GM19351 (cell line): ENCODE measurements at regions not wholly inside any gene's neighbourhood (a gene's known extent, or its start where the extent isn't known, plus 50 kb on each side); places are given as distances from the start of the nearest gene placed in this dataset.

ENCODE experiments used
- ATAC-seq: cut with Tn5 transposase; IDR thresholded peaks from one replicate; pipeline ENCODE4 v1.9.1; 2021; ENCODE audit warnings: mild to moderate bottlenecking, moderate library complexity; ENCODE audit not compliant: unreplicated experiment

DNA sequence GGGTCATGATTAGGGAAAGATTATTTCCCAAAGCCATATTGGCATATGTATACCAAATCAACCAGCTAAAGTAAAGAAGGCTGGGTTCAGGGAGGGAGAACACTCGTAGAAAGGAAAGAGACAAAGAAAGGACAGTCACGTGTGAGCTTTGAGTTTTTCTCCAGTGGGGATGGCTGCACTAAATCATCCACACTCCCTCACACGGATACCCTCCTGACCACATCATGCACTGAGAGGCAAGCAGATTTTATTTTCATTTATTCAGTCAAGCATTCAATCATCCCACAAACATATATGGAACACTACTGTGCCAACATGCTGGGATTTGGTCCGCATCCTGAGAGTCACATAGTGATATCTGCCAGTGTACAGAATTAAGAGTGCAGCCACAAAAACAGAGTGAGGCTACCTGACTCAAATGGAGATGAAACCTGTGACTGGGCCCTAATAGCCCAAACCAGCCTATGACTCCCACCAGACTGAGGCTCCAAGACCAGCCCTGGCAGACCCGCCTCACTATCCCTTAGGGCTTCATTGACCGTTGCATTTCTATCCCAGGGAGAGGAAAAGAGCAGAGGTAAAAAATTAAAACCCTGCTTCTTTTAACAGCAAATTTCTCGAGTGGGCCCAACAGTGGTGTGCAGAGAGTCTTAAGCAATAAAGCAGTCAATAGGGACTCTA lies 155.9 kb downstream of the BARHL2 start:
- ATAC-seq = no peak

DNA sequence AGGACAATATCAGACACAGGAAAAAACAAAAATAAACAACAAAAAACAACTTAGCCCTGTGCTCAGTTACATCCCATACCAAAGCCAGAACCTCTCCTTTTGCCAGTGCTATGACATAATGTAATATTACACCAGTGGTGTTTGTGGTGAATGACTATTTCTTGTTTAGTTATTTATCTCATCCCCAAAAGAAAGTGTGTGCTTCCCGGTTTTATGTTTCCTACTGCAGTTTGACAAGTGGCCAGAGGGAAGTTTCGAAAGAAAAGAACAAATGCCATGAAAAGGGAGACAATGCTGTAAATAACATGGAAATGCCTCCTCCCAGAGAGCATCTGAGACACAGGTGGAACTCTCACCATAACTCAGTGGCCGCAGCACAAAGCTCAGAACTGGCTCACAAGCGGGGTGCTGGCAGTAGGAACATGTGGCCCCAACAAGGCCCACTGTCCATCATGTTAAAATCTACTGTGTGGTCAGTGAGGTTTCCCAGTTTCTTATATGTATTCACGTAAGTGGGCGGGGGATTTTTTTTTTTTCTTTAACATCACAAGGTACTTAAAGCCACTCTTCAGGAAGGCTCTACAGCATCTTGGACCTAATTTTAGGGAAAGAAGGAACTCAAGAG lies 158.2 kb downstream of the BARHL2 start:
- ATAC-seq = no peak

DNA sequence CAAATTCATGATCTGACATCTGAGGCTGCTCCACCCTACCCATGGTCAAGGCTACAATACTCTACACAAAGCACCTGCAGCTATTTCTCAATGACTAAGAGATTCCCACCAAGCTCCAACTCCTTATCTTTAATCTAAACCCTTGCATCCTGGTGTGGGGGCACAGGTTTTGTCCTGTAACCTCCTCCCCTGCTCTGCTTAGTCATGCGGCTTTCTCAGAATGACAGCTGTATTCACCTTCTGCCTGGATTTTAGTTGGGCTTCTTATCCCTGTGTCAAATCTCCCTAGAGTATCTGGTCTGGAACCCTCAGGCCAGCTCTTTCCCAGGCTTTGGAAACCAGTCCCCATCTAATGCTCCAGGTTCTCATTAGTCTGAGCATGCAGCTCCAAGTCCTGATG lies 159.0 kb downstream of the BARHL2 start:
- ATAC-seq = no peak

DNA sequence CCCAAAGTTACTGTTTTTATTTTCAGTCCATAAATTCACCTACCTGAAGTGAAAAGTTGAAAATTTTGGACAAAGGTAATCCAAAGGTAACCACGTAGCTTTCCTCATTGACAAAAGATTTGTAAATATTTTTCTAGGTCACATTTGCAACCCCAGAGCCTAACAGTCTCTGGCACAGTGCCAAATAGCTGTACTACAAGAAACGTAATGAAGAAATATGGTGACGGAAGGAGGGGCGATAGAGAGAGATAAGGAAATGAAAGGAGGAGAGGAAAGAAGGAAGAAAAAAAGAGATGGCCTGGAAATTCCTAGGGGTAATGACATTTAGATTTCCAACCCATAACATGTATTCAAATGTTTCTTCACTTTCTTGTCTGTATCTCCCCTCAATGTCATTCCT lies 159.4 kb downstream of the BARHL2 start:
- ATAC-seq = no peak

DNA sequence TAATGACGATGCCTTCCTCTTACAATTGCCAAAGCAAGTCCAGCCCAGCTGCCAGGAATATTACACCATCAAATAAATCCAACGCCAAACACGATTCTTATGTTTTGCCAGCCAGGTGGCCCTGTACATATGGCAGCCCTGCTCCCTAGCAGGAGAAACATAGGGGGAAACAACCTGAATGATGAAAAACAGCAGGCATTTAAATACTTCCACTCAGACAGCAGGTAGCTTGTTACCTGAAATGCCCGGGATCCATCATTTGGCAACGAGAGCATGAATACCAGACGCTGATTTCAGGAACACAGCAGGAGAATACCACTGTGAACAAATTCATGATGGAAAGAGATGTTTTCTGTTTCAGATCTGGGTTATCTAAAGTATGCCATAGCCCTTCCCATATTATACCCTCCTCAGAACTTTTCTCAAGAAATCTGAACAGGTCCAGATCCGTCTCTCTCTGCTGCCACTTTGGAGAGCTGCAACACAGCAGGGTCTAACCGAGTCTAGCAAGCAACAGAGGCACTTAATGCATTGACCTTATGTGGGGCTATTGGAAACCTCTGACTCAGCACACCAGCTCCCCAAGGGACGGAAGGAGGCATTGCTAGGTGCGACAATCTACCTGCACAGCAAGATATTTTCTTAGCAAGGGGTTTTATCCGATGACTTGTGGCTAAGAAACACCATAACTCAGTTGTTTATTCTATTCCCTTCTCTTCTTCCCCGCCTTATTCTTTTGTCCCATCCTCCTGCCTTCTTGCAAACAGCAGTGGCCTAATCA lies 166.3 kb downstream of the BARHL2 start:
- no peak for ATAC-seq

DNA sequence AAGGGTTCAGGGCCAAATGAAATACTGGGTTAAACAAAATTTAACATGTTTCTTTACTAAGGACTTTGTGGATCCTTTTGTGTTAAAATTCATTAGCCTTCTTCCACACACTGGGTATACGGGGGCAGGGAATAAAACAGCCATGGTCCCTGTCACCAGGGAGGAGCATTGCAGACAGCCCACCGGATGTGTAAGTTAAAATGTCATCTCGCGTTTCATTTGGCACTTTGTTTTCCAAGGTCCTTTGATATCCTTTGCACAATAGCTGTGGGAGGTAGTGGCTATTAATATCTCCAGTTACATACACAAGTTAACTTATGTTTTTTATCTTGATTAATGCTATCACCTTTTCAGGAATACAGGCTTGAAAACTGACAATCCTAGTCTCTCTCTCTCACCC lies 172.7 kb downstream of the BARHL2 start:
- ATAC-seq = no peak

DNA sequence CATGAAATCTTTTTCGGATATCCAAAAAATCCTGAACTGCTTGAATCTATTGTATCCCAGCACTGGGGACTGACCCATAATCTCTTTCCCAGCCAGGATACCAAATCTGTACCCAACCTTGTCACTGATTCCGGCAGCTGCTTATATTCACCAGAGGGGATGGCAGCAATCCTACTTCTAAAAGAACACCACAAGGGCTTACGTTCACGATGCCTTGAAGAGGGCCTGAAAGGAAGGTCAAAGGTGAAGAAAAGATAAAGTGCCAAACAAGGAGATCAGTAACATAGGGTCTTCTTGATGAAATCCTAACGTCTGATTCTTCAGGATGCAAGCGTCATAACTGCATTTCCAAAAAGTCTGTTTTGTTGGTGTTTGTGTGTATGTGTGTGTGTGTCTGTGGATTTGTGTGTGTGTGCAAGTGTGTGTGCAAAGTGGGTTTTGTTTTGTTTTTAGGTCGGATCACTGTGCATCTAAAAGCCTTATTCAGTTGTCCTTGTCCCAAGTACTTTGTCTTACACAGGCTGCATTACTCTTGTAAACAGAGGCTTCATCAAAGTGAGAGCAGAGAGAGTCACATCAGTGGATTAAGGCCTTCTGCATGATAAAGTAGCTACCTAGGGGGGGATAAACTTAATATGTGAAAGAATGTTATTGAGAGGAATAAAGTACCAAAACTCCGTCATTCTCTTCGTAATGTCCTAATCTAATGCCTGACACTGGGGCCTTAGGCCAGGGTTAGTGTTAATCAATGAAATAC lies 179.3 kb downstream of the BARHL2 start:
- ATAC-seq = no peak

DNA sequence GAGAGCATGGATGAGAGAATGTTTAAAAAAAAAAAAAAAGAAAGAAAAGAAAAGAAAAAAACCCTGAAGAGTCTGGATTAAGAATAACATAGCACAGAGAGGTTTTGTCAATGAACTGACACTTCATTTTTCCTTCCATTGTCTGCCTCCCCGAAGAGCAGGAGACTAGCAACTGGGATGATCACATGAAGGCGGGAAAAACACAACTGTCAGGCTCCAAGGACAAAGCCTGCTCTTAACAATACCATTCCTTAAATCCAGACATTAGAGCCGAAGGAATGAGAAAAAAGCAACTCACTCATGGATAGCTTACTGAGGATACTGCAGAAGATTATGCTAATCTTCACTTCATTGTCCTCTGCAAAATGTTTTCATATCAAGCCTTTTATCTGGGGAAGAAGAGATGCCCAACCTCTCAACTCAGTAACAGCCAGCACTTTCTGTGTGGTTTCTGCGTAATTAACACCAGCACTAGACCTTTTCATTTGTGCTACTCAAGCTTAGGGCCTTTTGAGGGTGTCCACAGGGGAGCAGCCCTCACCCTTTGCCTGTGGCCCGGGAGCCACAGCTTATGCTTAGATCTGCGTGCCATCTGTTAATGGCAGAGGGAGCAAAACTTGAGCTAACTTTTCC lies 182.3 kb downstream of the BARHL2 start:
- ATAC-seq = no peak

DNA sequence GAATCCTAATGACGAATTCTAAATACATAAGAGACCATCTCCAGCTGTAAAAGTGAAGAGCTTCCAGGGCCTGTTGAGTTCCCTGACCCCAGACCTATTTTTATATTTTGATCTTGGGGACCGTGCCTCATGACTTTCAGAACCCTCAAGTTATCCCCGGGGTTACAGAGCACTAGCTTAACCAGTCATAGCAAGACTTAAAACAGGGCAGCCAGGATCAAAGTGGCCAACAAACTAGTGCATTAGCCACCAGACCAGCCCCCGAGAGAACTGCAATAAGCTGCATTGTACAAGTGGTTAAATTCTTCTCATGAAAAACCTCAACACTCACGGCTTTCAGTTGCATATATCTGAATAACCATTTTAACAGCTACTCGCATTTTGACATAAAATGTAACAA lies 183.0 kb downstream of the BARHL2 start:
- peak; percentile 64 for ATAC-seq

DNA sequence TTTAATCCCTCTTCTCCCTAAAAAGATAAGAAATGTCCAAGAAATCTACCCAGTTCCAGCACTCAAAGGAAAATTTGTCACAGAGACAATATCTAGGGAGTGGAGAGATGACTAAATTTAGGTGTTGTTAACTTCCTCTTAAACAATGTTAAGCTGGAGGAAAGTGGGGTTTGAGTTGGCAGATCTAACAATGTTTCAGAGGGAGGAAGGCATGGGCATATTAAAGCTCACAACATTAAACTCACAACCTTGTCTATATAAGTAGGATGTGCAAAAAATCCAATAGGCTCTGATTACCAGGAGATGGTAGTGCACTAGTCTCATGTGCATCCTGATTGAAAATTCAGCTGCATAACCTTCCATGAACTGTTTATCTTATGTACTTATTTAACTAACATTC lies 190.1 kb downstream of the BARHL2 start:
- ATAC-seq = no peak

DNA sequence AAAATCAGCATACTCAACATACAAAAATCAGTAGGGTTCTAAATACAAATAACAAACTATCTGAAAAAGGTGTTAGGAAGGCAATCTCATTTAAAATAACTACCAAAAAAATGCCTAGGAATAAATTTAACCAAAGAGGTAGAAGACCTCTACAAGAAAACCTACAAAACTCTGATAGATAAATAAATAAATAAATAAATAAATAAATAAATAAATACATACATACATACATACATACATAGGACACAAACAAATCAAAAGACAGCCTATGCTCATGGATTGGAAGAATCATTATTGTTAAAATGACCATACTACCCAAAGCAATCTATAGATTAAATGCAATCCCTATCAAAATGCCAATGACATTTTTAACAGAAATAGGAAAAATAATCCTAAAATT lies 194.7 kb downstream of the BARHL2 start:
- no peak for ATAC-seq

DNA sequence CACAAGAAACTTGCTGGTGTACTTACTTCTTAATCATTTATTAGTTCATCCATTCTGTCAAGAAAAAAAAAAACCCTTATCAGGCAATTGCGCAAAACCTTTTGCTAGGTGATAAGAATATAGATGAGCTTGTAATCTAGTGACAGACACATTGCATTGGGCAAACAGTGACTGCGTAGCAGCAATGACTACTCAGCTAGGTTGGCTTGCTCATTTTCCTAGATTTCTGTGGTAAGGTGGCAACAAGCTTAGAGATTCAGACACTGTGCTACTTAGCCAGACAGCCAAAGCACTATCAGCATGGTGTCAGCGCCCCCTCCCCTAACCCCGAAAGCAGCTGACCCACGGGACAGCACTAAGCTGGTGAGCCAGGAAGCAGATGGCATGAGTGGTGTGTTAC lies 203.1 kb downstream of the BARHL2 start:
- no peak for ATAC-seq

DNA sequence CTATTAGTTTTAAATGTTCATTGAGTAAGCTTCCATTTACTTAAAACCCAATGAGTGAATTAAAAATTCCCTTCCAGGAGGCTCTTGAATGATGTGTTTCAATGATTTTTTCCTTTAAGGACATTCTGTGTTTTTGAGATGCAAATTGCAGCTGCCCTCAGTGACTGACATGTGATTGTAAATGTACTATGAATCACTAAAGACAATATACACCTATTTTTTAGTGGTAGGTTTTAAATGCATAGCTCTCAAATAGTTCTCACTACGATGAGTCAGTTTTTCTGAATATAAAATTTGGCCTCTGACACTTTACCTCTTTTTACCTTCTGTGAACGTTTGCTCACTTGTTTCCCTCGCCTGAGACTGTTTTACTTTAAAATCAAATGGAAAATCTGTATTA lies 204.7 kb downstream of the BARHL2 start:
- no peak for ATAC-seq

DNA sequence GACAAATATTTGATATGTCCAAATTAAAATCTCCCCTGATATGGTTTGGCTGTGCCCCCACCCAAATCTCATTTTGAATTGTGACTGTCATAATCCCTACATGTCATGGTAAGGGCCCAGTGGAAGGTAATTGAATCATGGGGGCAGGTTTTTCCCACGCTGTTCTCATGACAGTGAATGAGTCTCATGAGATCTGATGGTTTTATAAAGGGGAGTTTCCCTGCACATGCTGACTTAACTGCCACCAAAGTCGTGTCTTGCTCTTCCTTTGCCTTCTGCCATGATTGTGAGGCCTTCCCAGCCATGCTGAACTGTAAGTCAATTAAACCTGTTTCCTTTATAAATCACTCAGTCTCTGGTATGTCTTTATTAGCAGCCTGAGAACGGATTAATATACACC lies 207.0 kb downstream of the BARHL2 start:
- no peak for ATAC-seq

DNA sequence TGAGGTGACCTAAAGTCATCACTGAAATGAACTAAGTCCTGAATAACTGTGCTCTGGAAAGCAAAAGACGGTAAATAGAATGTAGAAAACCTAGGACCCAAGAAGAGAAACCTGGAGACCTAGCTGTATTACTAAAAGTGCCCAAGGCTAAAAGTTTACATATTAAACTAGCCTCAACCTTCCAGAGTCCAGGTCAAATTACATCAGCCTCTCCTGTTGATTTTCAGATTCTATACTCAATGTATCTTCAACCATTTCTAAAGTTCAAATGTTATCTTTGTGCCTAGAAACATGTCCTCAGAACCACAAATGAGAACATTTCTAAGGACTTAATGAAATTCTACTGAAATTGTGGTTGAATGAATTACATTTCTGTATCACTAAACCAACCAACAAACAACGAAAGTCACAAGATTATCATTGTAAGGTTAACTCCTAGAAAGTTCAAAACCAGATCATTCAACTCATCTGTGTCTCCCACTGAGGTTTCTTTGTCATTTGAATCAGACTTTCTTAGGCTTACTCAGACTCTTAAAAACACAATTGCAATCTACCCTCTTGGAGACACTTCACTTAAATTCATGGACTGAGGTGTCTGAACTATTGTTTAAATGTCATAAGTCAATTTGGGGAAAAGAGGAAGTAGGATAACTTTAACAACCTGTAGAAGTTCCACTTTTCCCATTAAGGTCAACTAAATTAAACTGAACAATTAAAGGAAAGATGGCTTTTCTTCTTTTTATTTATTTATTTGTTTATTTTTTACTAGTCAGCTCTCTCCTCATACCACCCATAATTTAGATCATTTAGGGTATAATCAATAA lies 207.7 kb downstream of the BARHL2 start:
- peak; percentile 46 for ATAC-seq

DNA sequence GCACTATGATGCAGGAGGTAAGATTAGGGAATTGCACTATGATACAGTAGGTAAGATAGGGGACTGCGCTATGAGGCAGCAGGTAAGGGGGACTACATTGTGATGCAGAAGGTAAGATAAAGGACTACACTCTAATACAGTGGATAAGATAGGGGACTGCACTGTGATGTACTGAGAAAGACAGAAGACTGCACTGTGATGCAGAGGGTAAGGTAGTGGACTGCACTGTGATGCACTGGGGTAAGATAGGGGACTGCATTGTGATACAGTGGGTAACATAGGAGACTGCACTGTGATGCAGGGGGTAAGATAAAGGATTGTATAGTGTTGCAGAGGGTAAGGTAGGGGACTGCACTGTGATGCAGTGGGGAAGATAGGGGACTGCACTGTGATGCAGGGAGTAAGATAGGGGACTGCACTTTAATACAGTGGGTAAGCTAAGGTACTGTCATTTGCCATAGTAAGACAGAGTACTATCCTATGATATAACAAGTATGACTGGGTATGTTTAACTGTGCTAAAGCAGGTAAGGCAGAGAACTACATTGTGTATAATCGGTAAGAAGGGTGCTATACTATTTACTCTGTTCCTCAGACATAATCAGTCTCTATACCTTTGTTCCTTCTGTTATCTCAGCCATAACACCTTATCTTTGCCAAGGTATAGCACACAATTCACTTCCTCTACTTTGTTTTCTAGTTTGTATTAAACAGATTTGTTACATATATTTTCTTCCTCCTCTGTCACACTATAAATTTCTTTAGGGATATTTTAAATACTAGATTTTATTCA lies 208.5 kb downstream of the BARHL2 start:
- no peak for ATAC-seq

DNA sequence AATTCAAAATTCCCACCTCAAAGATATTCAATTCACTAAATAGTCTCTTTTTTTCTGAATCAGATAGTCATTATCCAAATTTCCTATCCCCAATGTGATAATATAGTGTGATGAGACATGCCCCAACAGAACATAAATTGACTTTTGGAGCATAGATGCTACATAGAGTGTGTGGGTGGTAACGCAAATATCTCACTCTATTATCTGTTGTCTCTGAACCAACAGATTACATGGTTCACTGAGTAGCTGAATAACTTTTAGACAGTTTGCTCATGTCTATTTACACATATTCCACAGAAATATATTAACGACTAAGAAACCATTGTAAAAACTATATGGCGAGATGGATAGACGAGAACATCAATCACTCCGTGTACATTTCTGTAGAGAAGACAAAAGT lies 209.9 kb downstream of the BARHL2 start:
- no peak for ATAC-seq

DNA sequence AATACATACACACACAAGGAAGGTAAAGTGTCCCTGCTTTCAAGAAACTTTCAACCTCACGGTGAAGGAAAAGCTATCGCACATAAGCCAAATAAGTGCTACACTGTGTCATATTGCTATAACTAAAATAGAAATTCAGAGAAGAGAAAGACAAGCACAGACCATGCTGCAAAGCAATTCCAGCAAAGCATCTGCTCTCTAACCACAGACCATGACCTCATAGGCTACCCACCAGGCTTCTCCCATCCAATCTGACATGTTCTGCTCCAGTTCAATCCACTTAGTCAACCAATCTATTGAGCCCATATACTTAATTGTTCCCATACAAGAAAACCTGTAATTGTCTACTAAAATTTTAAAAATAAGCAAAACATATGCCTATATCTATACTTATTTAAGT lies 211.3 kb downstream of the BARHL2 start:
- no peak for ATAC-seq

DNA sequence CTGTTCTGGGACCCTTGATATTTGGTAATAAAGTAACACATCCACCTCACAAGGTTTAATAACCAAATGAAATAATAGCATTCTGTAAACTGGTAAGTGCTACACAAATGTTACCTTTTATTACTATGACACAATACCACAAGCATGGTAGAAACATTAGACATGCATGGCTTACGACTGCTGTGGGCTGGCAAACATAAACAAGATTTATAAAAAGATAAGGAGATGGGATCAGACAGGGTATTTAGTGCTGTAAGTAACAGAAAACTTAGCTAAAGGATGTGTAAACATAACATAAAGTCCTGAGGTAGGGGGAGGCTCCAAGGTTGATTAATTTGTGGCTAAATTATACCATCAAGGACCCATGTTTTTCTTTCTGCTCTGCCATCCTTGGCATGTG lies 212.6 kb downstream of the BARHL2 start:
- no peak for ATAC-seq
